ENCODE measurements at regions not wholly inside any gene's neighbourhood (a gene's known extent, or its start where the extent isn't known, plus 50 kb on each side); places are given as distances from the start of the nearest gene placed in this dataset.

GRCh38 chr3:105199217-105199616, 167.5 kb upstream of the ALCAM start:
- no peak overlapping the region for H3K9ac ChIP-seq (ENCODE audit: control insufficient read depth, insufficient read depth, low read length)
- no peaks in the 10 kb centered on the region for H3K4me1 ChIP-seq (ENCODE audit: control insufficient read depth, insufficient read depth, low read length)
- intact Hi-C loops (cut with micrococcal nuclease; ENCODE audit: unreplicated experiment) (no loop called here), in situ Hi-C loops (cut with MboI) (no loop called here)
- no TSS peak for BruUV-seq (replicated peaks)
- 37% methylated on average over 3 of the region's 3 CpGs for WGBS (ENCODE audit: insufficient coverage, insufficient replicate concordance, low lambda C conversion rate, missing lambda C conversion rate)
- H3K79me2 ChIP-seq (ENCODE audit: control insufficient read depth, insufficient read depth, low read length), result no peaks in the 10 kb centered on the region
- H4K20me1 ChIP-seq (ENCODE audit: control insufficient read depth, insufficient read depth), result no peaks in the 10 kb centered on the region
- DNase-seq (ENCODE audit: low read depth, low spot score), result no peak
- ChIA-PET RAD21 (ENCODE audit: unreplicated experiment) (no interaction called here), CTCF (no interaction called here), POLR2A (no interaction called here), SMC1A (ENCODE audit: uncharacterized antibody, unreplicated experiment) (no interaction called here)
- no peaks in the 10 kb centered on the region for H3K36me3 ChIP-seq (ENCODE audit: control insufficient read depth in 2 of 2, insufficient read depth in 2 of 2, low read length in 1 of 2)
- H3K4me3 ChIP-seq, result no peak overlapping the region
- H3K27me3 ChIP-seq (replicated peaks in 1 of 2; ENCODE audit: control insufficient read depth in 2 of 2, insufficient read depth in 2 of 2, low read length in 1 of 2), result no peaks in the 10 kb centered on the region
- no peaks in the 10 kb centered on the region for H3K9me3 ChIP-seq (replicated peaks; ENCODE audit: control insufficient read depth, insufficient read depth, low read length)
- no peak overlapping the region for H3K4me2 ChIP-seq (ENCODE audit: control insufficient read depth, insufficient read depth)
- no peak overlapping the region; the same call in 1 of the 2 replicates for H2AFZ ChIP-seq (ENCODE audit: control insufficient read depth, low read depth, low read length)
- TF ChIP-seq SPI1 (IDR thresholded peaks at IDR 0.05; ENCODE audit: borderline replicate concordance, insufficient read depth, low read depth, low read length) (no peak), BCL3 (IDR thresholded peaks at IDR 0.05; ENCODE audit: borderline replicate concordance, insufficient read depth, low read depth, low read length, poor library complexity, severe bottlenecking) (no peak), RELB (IDR thresholded peaks at IDR 0.05; ENCODE audit: low read depth) (no peak), REST (IDR thresholded peaks at IDR 0.05; ENCODE audit: low read depth, low read length) (no peak), NR2C2 (IDR thresholded peaks at IDR 0.05; ENCODE audit: borderline replicate concordance, control insufficient read depth, insufficient read length, low read depth) (no peak), CEBPB (IDR thresholded peaks at IDR 0.05; ENCODE audit: borderline replicate concordance in 1 of 2, low read depth in 2 of 2, low read length in 2 of 2) (no peak)
- no peak overlapping the region for H3K27ac ChIP-seq (ENCODE audit: control insufficient read depth, insufficient read depth)
- no peak for FAIRE-seq
- no peak for ATAC-seq
